ENCODE measurements at regions not wholly inside any gene's neighbourhood (a gene's known extent, or its start where the extent isn't known, plus 50 kb on each side); places are given as distances from the start of the nearest gene placed in this dataset.

GRCh38 chr11:87429996-87430395 is 392.3 kb downstream of the TMEM135 start:
- DNase-seq (ENCODE audit: low read depth in 2 of 2) = no peak

GRCh38 chr11:87428266-87428665 is 390.5 kb downstream of the TMEM135 start:
- no peak for DNase-seq (ENCODE audit: low read depth in 2 of 2)

- no peak for DNase-seq (ENCODE audit: low read depth in 2 of 2)
Observed at GRCh38 chr11:87425943-87426342, 388.2 kb downstream of the TMEM135 start.

- DNase-seq (ENCODE audit: low read depth in 2 of 2) = no peak
Observed at GRCh38 chr11:87425391-87425790, 387.7 kb downstream of the TMEM135 start.

DNA sequence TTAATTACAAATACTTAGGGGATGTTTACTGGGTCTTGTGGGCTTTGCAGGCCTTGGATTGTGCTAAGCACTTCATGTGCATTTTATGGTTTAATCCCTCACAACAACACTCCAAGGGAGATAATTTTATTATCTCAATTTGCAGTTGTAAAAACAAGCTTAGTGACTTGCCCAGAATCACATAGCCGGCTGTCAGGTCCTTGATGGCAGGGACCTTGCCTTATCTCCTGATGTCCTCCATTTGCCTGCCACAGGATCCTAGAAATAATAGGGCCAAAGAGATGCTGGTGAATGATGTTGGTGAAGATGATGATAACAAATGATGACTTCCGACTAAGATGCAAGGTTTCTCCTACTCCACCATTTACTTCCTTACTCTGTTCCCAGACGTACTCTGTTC is 385.4 kb downstream of the TMEM135 start:
- no peak for DNase-seq (ENCODE audit: low read depth in 2 of 2)

GRCh38 chr11:87422566-87422965 is 384.8 kb downstream of the TMEM135 start:
- DNase-seq (ENCODE audit: low read depth in 2 of 2) = no peak

DNA sequence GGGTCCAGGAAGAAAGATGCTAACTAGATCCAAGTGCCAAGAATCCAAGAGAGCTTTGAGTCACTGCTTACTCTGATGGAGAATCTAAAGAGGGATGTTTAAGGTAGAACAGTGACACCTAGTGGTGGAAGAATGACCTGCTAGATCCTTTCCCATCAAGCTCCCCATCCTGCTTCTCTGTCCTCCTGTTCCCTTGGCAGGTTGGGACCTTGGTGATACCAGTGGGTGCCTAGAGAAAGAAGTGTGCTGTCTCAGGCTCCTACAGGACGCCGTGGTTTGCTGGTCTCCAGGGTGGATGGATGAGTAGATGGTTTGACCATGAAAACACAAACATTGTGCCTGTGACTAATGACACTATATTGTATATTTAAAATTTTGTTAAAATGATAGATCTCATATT is 383.7 kb downstream of the TMEM135 start:
- no peak for DNase-seq (ENCODE audit: low read depth in 2 of 2)

DNA sequence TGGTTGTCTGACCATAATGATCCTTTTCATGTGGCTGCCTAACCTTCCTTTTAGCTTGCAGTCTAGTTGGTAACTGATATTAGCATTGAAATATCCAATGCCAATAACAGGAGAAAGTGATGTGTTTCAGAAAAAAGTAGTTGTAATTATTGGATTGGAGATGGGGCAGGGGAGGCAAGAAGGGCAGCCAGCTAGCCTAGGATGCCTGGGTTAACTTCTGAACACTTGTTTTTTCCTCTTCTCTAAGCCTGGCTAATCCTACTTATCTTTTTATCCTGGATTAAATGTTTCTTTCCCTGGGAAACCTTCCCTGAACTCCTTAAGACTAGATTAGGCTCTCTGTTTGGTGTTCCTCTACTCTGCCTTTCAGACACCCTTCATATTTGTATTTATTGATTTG is 380.2 kb downstream of the TMEM135 start:
- DNase-seq (ENCODE audit: low read depth in 2 of 2) = no peak

GRCh38 chr11:87405843-87406242 is 368.1 kb downstream of the TMEM135 start:
- DNase-seq (ENCODE audit: low read depth in 2 of 2) = no peak

DNA sequence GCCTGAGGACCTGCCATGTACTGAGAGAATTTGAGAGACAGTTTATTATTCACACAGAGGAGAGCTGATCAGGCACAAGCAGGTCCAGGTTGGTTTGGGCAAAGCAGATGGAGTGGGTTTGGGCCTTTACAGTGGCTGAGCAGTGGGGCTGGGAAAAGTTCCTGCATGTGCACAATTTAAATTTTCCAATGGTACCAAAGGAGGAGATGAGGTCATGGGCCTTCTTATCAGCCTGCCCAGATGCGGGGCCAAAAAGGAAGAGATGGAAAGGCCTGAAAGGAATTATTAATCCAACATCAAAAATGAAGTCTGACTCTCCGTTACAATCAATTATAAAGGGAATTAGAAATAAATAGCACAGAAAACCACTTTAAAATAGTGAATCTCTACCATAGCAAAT is 367.6 kb downstream of the TMEM135 start:
- DNase-seq (ENCODE audit: low read depth in 2 of 2) = no peak

DNA sequence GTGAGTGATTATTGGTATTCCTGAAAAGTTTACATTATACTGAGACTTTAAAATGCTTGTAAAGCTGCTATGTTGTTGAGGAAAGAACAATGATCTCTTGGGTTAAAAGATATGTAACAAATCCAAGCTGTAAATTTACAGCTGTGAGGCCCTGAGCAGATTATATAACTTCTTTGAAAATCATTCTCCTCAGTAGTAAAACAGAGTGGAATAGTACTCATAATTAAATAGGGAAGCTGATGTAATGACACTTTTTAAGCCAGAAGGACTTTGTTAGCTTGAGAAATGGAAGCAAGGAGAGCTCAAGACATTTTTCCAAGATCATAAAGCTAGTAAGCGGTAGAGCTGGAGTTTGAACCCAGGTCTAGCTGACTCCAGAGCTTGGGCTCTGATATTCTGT is 363.9 kb downstream of the TMEM135 start:
- DNase-seq (ENCODE audit: low read depth in 2 of 2) = no peak

GRCh38 chr11:87399341-87399740 is 361.6 kb downstream of the TMEM135 start:
- DNase-seq (ENCODE audit: low read depth in 2 of 2) = no peak

DNA sequence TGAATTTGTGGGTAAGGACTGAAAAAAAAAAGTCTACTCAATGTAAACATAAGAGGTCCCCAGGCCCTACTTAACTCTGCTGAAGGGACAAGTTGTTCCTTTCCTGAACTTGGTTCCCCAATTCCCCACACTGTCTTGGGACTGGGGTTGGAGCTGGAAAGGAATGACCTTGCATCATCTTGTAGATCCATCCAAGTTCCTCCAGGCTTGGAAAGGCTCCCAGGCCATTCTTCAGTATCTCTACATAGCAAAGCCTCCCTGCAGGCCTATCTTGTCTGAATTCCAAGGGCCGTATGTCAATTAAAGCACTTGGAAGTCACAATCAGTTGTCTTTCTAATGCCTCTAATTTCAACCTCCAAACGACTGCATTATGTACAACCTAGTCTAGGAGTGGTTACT is 361.2 kb downstream of the TMEM135 start:
- no peak for DNase-seq (ENCODE audit: low read depth in 2 of 2)

DNA sequence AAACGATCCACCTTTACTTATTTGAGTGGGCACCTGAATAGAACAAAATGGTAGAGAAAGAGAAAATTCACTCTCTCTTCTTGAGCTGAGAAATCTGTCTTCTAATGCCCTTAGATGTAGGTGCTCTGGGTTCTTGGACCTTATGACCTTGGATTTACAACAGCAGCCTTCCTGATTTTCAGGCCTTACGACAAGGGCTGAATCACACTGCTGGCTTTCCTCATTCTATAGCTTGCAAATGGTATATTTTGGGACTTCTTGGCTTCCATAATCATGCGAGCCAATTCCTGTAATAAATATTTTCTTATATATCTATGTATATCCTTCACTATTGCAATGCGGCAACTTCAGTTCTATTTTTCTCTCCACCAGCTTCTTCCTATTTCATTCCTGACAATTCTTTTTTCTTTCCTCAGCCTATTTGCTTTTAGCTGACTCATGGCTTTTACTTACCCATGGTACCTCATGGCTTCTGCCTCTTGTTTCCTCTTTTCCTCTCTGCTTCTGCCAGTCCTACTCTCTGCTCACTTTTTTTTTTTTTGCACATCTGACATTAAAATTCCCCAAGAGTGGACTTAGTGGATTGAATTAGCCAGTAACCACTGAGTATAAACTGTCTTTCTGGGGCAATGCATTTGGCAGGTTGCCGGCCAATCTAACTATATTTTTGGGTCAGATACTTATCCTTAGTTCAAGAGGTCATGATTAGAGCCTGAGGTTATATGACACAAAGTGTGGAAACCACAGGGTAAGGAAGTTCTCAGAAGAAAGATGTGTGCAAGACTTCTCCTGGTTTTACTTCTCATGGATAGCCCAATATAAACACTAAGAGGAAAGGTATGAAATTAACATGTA is 359.5 kb downstream of the TMEM135 start:
- no peak for DNase-seq (ENCODE audit: low read depth in 2 of 2)

DNA sequence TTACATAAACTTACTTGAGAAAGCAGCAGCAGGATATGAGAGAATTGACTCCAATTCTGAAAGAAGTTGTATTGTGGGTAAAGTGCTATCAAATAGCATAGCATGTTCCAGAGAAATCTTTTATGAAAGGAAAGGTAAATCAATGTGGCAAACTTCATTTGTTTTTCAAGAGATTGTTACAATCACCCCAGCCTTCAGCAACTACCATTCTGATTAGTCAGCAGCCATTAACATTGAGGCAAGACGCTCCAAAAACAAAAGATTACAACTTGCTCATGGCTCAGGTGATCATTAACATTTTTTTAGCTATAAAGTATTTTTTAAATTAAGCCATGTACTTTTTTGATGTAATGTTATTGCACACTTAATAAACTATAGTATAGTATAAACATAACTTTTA is 357.2 kb downstream of the TMEM135 start:
- no peak for DNase-seq (ENCODE audit: low read depth in 2 of 2)

- no peak for DNase-seq (ENCODE audit: low read depth in 2 of 2)
Observed at GRCh38 chr11:87392665-87393064, 354.9 kb downstream of the TMEM135 start.

DNA sequence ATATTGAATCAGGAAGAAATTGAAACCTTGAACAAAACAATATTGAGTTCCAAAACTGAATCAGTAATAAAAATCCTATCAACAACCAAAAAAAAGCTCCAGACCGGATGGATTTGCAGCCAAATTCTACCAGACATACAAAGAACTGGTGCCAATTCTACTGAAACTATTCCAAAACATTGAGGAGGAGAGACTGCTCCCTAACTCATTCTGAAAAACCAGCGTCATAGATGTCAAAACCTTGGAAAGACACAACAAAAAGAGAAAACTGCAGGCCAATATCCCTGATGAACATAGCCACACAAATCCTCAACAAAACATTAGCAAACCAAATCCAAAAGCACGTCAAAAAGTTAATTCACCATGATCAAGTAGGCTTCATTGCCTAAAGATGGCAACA is 353.8 kb downstream of the TMEM135 start:
- no peak for DNase-seq (ENCODE audit: low read depth in 2 of 2)

GRCh38 chr11:87384078-87384729 is 346.5 kb downstream of the TMEM135 start:
- DNase-seq (ENCODE audit: low read depth in 2 of 2) = no peak

GRCh38 chr11:87374038-87374807 is 336.5 kb downstream of the TMEM135 start:
- DNase-seq (ENCODE audit: low read depth in 2 of 2) = no peak
